Astrocyte of the spinal cord (primary cell): ENCODE measurements at regions not wholly inside any gene's neighbourhood (a gene's known extent, or its start where the extent isn't known, plus 50 kb on each side); places are given as distances from the start of the nearest gene placed in this dataset.

Experiments
- DNase-seq: peaks from one replicate; pipeline ENCODE4 v3.0.0; 2011; ENCODE audit warnings: low read depth, low spot score
- H3K4me3 ChIP-seq: 2 replicates; pipeline ENCODE4 v1.5.1; 2011; ENCODE audit warnings: low read depth, mild to moderate bottlenecking, low read length, moderate library complexity
- CTCF ChIP-seq: IDR thresholded peaks from 2 replicates; pipeline ENCODE4 v1.5.1; 2012; ENCODE audit warnings: low read depth, mild to moderate bottlenecking, low read length, inconsistent platforms
- in situ Hi-C: cut with HindIII; loops from 2 replicates; pipeline ENCODE4 v1.10.0; 2017; ENCODE audit warnings: low sequenced_read_pairs

- peak; percentile 2 for TF ChIP-seq CTCF
- in situ Hi-C loops = no loop called here
- DNase-seq = peak; percentile 14
- H3K4me3 ChIP-seq = no peak overlapping the region
These were observed 198.0 kb upstream of the MAMLD1 start for GRCh38 chrX:150164971-150165600.

GRCh38 chrX:150165776-150166610 is 197.1 kb upstream of the MAMLD1 start:
- no peak overlapping the region for H3K4me3 ChIP-seq
- in situ Hi-C loops = no loop called here
- no peak for DNase-seq
- TF ChIP-seq CTCF = no peak

GRCh38 chrX:150167482-150168324 is 195.4 kb upstream of the MAMLD1 start:
- in situ Hi-C loops = no loop called here
- no peak for TF ChIP-seq CTCF

GRCh38 chrX:150182161-150182560 is 181.0 kb upstream of the MAMLD1 start:
- DNase-seq = peak; percentile 28
- in situ Hi-C loops = no loop called here
- no peak for TF ChIP-seq CTCF

More at GRCh38 chrX:150167482-150168324, 195.4 kb upstream of the MAMLD1 start:
- DNase-seq = no peak
- H3K4me3 ChIP-seq = no peak overlapping the region

GRCh38 chrX:150184491-150184890 is 178.6 kb upstream of the MAMLD1 start:
- TF ChIP-seq CTCF = no peak
- H3K4me3 ChIP-seq = no peak overlapping the region
- in situ Hi-C loops = no loop called here
- DNase-seq = peak; percentile 77

More at GRCh38 chrX:150182161-150182560, 181.0 kb upstream of the MAMLD1 start:
- H3K4me3 ChIP-seq = no peak overlapping the region

GRCh38 chrX:150185766-150186165 is 177.4 kb upstream of the MAMLD1 start:
- no peak for DNase-seq
- TF ChIP-seq CTCF = no peak
- in situ Hi-C loops = no loop called here
- H3K4me3 ChIP-seq = no peak overlapping the region
